Stimulated activated naive CD4-positive, alpha-beta T cell (primary cell): ENCODE measurements at regions not wholly inside any gene's neighbourhood (a gene's known extent, or its start where the extent isn't known, plus 50 kb on each side); places are given as distances from the start of the nearest gene placed in this dataset.

Experiments used
- DNase-seq, 6 experiments: peaks; one replicate each; lab custom pipeline; 2025; lab: John Stamatoyannopoulos, UW

DNA sequence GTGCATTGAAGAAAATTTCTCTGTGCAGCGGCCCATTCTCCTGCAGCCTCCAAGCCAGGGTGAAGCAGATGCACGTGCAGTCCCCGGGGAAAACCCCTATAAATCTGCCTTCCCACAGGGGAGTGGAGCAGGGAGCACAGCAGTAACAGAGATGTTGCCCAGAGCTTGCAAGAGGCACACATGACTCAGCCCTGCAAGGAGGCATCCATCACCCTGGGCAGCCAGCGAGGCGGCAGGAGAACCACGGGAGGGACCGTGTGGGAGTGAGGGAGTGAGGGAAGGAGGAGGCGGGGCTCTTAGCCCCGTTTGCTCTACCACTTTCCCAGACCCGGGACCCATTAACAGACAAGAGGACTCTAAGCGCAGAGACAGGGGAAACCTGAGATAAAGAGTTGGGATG lies 96.2 kb upstream of the ARAP3 start:
- no peak for DNase-seq

GRCh38 chr5:141777711-141778110 lies 95.7 kb upstream of the ARAP3 start:
- no peak for DNase-seq

DNA sequence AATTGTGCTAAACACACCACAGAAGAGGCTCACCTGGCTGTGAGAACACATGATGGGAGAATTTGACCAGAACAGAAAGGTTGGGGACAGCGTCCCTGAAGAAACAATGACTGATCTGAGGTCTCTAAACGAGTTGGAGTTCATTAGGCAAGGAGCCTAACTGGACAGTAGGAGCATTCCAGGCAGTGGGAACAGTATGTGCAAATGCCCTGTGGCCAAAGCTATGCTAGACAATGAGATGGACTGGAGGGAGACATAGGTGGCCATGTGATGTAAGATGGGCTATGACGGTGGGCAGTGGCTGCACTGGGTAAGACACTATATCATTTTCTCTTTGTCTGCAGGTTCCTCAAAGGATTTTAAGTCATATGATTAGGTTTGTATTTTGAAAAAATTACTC lies 95.1 kb upstream of the ARAP3 start:
- DNase-seq, result no peak

- DNase-seq, result no peak
Measured at GRCh38 chr5:141773779-141774562, 91.9 kb upstream of the ARAP3 start.

DNA sequence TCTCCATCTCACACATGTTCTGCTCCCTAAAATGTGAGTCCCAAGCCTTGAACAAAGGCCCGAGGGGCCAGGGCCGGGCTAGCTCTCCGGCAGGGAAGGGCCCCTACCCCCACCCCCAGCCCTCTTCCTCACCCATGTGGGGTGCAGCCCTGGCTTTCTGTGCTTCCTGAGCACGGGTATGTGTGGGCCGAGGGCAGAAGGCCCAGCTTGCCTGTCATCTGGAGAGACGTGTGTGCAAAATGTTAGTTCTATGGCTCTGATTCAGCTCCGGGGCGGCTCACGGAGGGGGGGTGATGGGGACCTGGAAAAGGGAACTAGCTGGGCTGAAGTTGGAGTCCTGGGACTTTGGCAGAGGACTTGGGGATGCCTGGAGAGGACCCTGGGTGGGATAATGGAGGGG lies 90.3 kb upstream of the ARAP3 start:
- no peak for DNase-seq

DNA sequence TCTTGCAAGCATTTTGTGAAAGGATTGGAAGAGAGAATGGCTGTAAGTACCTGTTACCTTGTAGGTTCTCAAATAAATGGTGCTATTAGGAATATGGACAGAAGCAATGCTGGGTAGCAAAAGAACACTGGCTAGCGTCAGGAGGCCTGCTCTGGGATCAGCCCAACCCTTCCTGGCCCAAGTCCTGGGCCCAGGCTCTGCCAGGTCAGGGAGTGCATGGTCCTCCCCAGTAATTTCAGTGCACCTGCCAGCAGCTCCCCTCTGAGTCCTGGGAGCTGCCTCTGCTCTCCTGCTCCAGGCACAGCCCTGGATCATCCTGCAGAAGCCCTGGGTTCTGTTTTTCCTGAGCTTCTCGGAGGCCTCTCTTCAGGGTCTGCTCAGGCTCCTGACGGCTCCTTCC lies 89.5 kb upstream of the ARAP3 start:
- no peak for DNase-seq

DNA sequence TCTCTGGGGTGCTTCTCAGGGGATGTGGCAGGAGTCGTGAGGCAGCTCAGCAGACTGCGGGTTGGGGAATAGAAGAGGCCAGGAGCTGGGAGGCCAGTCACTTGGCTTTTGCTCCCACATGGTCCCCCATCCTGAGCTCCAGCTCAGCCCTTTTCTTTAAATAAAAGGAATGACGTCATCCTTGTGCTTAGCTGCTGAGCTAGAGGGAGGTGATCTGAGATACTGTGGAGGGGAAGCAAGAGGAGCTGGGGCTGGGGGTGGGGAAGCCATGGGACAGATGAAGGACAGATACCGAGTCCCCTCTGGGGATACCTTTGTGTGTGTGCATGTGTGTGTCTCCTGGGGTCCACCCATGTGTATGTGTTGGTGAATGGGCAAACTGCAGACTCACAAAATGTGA lies 89.0 kb upstream of the ARAP3 start:
- no peak for DNase-seq

- DNase-seq, result no peak
Measured at GRCh38 chr5:141769671-141770070, 87.6 kb upstream of the ARAP3 start.

DNA sequence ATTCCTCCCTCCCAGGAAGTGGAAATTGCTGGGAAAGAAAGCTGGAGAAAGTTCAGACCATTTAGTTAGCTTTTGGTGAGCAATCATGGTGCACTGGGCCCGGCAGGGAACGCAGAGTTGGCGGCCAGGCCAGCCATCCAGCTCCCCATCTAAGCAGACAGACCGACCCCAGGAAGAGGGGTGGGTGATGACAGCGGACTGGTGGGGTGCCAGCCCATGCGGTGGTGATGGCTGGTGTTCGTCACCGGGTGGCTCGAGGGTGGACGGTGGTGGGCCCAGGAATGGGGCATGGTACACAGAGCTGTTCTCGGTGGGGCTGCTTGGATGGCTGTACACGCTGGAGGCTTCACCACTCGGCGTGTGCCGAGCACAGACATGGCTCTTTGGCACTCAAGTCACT lies 85.6 kb upstream of the ARAP3 start:
- DNase-seq, result no peak

DNA sequence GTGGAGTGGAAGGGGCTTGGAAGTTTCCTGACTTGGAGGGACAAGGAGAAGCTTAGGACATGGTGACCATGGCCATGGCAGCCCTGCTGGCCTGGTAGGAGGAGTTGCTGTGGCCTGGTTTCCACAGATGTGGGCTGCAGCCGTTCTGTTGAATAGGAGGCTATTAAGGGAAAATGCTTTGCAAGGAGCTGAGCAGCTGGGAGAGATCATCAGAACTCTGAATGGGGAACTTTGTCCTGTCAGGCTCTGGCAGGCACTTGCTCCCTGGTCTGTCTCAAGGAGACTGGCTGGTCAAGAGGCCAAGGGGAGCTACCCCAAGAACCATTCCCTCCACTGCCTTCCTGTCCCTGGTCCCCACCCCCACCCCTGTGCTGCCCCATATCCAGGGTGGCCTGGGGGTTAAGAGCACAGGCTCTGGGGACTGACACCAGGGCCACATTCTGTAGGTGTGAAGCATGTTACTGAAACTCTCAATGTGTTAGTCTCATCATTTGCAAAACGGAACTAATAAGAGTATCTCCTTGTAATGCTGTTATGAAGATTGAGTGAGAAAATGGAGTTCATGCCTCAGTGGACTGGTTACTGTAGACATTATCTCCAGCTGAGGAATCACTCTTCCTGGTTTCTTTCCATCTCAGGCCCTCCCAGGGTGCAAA lies 84.0 kb upstream of the ARAP3 start:
- DNase-seq, result no peak

- DNase-seq, result no peak
Measured at GRCh38 chr5:141763541-141763940, 81.5 kb upstream of the ARAP3 start.

- DNase-seq, result no peak
Measured at GRCh38 chr5:141762790-141763368, 80.8 kb upstream of the ARAP3 start.

DNA sequence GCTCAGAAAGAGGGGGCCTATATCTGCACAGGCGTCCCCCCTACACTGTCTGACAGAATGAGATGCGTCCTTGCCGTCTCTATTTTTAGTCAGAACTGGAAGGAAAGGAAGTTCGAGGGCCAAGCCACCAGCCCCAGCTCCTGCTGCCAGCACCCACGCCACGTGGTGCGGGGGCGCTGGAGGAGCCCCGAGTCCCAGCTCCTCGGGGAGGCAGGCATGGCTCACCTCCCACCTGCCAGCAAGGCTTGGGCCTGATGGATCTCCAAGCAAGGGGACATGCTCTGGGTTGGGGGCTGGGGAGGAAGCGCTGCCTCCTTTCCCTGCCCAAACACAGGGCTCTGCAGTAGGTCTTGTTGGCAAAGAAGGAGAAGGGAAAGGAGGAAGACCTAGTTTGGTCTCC lies 80.3 kb upstream of the ARAP3 start:
- DNase-seq, result no peak

- no peak for DNase-seq
Measured at GRCh38 chr5:141760753-141761152, 78.7 kb upstream of the ARAP3 start.

DNA sequence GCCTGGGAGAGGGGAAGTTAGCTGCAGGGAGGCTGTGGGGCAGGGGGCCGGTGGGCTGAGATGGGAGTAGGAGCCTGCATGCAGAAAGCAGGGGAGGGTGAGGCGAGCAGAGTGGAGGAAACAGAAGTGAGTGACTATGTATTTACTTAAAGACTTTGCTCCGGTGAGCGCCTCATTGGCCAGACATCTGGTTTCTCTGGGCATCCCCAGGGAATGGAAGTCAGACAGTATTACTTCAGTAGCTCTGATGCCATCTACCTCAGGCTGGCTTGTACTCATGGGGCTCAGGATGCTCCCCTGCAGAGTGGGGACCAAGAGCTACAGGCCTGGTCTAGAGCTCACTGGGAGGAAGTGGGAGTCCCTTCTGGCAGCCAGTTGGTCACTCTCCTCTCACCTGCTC lies 78.2 kb upstream of the ARAP3 start:
- no peak for DNase-seq

DNA sequence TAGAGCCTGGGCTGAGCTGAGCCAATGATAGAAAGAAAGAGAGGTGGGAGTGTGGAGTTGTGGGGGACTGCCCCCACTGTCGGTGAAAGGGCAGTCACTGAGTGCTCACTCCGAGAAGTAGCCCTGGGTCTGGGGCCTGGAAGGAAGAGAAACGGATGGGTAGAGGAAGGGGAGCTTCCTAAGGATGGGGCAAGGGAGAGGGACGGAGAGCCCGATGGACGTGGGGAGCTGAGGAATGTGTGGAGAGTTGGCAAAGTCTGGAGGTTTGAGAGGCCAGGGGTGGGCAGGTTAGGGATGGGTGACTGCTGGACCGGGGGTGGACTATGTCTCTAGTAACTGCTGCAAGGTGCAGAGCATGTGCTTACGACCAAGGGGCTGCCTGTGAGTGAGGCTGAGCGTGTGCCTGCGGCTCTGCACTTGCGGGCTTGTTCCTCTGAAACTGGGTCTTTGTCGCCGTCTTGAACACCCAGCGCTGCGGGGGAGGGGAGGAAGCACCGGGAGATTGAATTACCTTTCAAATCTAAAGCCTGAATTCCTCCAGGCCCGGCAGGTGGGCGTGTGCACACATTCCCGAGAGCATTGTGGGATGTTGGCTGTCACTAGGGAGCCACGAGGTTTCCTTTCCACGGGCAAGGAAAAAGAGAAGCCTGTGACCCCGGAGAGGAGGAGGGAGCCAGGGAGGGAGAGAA lies 76.4 kb upstream of the ARAP3 start:
- DNase-seq, result no peak

GRCh38 chr5:141757402-141757801 lies 75.4 kb upstream of the ARAP3 start:
- DNase-seq, result no peak

DNA sequence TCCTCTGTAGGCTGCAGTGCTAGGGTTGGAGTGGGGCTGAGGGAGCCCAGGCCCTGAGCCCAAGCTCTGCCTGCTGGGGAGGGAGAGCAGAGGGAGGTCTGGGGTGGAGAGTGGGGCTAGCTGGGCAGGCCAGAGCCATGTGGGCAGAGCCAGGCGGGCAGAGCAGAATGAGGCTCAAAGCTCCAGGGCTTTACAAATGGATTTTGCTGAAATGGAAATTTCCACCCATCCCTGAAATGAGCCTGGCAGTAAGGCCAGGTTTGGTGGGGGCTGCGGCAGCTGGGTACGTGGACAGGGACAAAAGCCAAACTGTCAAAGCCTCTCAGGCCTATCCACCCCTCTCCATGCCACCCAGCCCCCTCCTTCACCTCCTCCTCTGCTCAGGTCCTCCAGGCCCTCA lies 74.2 kb upstream of the ARAP3 start:
- DNase-seq, result no peak

- peak in 2 of 6 experiments; percentile 5 to 17 for DNase-seq
Measured at GRCh38 chr5:141753971-141754713, 72.1 kb upstream of the ARAP3 start.

- no peak for DNase-seq
Measured at GRCh38 chr5:141753143-141753970, 71.3 kb upstream of the ARAP3 start.
